NCI-H1436 (cell line): ENCODE measurements at regions not wholly inside any gene's neighbourhood (a gene's known extent, or its start where the extent isn't known, plus 50 kb on each side); places are given as distances from the start of the nearest gene placed in this dataset.
"Not testable (repeated sequence)": the region's sequence is repeated elsewhere in the genome, so short reads cannot be mapped to it uniquely, and the experiment has no call there.

Experiments
- DNase-seq: peaks from one replicate; lab custom pipeline; 2025; lab: John Stamatoyannopoulos, UW

DNA sequence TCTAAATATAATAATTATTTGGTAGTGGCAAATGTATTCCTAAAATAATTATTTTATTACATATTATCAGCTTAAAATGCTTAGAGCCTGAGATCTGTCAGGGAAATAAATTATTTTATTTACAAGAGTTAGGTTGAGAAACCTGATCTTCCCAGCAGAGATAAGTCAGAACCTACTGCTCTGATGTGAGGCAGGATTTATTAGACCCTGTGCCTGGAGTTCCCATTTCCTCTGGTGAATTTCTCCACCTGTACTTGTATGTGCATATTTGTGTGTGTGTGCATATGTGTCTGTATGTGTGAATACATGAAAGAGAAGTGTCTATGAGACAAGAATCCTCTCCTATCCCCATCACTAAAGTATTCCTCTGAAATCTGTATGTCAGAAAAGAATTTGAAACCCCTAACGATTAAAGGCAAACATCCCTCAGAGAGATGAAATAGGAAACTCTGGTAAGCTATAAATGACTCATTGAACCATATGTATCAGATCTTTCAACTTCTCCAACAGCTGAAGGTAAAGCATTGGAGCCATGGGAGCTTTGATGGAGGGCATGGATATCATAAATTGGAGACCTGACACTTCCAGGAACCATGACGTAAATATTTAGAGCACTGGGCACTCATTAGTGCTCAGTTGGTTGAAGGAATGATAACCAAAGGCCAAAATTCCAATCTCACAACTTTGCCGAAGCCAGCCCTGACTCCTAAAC is 190.9 kb downstream of the XPNPEP1 start:
- no peak for DNase-seq

DNA sequence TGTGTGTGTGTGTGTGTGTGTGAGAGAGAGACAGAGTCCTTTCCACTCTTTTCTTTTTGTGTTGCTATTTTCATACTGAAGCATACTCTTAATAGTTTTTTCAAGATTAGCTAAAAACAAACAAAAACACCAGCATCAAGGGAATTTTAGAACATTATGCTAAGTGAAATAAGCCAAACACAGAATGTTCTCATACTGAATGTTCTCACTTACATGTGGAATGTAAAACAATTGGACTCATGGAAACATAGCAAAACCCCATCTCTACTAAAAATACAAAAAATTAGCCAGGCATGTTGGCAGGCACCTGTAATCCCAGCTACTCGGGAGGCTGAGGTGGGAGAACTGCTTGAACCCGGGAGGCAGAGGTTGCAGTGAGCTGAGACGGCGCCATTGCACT is 193.4 kb downstream of the XPNPEP1 start:
- DNase-seq, result not testable (repeated sequence)

DNA sequence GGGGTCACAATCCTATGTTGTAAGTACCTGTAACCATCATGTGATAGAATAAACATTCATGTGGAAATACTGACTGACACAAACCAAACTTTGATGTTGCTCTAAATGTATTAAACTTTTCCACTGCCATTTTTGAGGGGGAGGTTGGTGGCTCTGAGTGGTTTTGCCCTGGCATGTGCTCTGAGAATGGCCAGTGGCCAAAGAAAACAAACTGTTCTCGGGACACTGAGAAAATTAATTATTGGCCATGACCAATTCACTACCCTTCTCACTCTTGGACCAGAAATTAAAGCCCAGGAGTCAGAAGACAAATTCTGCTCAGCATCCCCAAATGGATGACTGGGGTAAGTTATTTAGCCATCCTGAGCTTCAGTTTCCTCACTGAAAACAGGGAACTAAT is 195.9 kb downstream of the XPNPEP1 start:
- DNase-seq, result no peak

DNA sequence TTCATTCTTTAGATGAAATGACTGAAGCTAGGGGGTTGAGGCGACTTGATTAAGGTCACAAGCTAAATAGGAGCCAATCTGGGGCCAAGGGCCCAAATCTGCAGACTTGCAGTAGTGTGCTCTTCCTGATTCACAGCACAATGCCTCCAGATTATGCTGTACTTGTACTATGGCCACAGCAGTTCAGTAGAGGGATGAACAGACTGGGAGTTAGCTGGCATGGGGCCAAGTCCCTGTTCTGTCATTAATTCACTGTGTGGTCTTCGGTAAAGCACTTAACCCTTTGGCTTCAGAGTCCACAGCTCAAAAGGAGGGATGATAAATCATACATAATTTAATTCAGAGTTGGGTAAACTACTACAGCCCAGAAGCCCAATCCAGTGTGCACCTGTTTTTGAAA is 196.8 kb downstream of the XPNPEP1 start:
- DNase-seq, result no peak

DNA sequence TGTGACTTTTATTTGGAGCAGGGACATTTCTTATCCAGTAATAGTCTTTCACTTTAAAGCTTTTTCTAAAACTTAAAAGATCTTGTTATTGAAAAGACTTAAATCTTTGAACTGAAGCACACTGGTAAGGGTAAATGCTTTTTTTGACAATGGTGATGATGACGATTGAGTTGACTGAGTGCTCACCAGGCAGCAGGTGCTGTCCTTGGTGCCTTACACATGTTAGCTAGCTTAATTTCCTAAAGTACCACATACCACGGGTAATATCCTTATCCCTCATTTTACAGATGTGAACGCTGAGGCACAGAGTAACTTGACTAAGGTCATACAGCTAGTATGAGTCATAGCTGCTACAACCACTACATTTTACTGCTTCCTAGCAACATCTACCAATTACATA is 200.0 kb downstream of the XPNPEP1 start:
- DNase-seq, result no peak

DNA sequence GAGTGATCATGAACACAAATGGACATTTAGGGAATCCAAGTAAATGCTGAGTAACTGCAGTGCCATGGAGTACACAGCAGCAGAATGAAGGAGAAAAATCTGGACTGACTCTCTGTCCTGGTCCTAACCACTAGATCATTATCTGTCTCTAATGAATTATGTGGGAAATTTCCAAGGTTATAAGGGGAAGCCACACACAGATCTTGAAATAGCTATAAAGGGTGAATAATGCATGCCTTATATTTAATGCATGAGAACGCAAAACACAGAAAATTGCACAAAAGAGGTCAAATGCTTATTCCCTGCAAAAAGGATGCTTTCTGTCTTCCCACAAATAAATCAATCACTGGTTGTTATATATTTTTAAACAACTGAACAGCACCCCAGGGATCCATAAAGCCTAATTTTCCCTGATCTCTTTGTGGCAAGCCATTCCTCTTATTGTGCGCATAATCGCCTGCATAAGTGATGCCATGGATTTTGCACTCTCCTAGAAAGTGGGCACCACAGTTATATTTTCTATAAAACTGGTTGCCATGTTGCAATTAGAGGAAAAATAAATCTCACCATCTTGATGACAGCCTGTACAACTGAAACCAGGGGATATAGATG is 201.8 kb downstream of the XPNPEP1 start:
- DNase-seq, result no peak

DNA sequence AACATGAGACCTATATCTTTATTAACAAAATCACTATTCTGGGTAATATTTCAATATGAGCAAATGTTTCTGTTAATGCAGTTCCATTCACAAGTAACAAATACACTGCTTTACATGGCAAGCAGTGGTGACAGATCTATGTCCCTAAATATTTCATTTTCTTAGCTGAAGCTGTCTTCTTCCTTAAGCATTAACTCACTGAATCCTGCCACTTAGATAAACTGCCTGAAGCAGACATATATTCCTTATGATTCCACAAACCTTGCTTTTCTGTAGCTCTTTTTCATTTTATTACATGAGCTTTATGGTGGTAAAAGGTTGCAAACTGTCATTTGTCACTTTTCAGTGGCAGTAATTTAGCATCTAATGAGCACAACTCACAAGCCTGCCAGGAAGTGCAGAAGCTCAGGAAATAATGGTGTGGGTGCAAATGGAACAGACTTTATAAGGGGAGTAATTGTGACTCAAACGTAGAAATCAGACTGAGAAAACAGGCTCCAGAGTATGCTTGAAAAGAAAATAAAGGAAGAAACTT is 217.2 kb downstream of the XPNPEP1 start:
- no peak for DNase-seq

DNA sequence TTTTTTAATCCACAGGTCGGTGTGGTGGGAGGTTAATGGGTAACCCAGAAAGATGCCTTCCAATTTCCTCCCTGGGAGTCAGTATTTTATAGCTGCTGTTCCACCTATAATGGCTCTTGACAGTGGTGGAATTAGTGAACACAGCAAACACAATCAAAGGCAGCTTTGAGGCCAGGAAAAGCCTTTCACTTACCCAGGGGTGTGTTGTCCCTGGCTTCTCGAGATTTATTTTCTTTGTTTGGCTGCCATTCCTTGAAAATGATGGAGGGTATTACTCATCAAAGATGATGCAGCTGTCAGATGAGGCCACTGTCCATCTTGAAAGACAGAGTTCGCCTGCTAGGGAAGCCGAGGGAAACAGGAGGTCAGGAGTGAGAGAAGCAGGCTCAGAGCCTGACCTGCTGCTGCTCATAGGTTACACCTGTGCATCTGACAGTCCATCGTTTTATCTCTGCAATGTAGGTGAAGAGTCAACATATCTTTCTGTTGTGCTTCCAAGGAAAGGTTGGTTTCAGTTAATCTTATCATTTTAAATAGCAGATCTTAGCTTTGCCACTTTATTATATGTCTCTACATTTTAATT is 221.6 kb downstream of the XPNPEP1 start:
- DNase-seq, result no peak

DNA sequence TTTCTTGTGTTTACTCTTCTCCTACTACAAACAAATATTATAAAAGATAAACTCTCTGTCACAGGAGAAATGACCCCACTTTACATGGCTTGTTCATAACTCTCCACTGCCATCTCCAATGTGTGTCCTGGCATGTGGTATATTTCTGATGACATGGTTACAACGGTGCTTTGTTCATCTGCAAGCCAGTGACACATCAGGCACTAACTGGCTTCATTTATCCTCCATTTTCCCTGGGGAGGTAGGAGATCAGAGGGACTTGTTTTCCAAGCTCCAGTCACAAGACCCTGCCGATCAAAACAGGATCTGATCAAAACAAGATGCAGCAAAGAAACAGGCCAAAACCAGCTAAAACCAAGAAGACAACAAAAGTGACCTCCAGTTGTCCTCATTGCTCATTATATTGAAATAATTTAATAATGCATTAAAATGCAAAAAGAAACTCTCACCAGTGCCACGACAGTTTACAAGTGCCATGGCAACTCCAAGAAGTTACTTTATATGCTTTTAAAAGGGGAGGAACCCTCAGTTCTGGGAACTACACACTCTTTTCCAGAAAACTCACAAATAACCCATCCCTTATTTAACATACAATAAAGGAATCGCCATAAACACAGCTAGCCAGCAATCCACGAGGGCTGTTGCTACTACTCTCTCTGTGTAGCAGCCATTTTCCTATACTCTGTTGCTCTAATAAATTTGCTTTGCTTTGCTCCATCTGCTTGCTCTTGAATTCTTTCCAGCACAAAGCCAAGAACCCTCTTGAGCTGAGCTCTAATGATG is 224.2 kb downstream of the XPNPEP1 start:
- DNase-seq, result no peak

DNA sequence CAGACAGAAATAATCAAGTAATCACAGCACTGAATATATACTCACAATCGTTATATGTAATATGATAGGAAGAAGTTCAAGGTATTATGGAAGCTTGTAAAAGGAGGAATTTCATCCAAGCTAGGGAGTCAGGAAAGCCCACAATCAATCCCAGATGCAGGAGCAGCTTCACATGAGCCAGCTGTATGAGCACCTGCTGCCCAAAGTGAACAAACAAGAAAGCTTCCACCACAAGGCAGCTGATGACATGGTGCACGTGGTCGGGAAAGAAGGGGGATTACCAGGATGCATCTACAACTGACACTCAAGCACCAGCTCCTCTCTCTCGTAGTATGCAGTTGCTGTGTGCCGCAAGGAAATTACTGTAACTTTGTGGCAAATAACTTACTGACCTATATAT is 225.2 kb downstream of the XPNPEP1 start:
- DNase-seq, result no peak

DNA sequence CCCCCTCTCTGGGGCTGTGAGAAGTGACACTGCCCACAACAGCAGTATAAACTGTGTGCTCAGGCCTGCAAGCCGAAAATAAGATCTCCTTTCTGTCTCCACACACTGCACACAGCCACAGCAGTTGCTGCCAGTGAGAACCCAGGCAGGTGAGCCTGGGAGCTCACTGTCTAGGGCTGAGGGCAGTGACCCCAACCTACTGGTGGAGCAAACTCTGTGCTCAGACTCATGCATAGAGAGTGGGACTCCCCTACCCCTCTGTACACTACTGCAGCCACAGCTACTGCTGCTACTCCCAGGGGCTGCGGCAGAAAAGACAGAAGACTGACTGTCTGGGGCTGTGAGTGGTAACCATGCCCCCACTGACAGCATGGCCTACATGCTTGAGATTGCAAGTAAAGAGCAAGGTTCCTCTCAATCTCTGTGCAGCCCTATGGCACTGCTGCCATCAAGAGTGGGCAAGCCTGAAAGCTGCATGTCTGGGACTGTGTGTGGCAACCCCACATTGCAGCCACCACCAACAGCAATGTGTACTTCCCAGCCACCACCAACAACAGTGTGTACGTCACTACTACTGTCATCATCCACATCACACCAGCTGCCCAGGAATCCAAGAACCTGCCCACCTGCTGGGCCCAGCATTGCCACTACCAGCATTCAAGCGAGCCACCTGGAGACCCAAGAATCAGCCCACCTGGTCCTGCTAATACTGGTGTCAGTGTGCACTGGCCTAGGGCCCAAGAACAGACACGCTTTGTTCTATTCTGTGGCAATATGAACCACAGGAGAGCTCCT is 226.1 kb downstream of the XPNPEP1 start:
- no peak for DNase-seq

DNA sequence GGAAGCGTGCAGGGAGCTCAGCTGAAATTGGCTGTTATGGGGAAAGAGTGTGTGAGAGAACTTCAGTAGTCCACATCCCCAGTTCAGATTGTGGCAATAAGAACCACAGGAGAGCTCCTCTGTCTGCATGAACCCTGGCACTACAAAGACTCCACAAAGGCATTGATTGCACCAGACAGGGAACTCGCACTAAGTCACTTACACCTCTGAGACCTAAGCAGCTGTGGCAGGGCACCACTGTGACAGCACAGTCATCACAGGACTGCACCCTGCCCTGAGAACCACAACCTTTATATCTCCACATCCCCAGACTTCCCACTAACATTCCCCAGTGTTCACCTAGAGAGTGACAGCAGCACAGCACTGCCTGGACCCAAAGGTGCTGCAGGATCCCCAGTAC is 226.8 kb downstream of the XPNPEP1 start:
- no peak for DNase-seq

DNA sequence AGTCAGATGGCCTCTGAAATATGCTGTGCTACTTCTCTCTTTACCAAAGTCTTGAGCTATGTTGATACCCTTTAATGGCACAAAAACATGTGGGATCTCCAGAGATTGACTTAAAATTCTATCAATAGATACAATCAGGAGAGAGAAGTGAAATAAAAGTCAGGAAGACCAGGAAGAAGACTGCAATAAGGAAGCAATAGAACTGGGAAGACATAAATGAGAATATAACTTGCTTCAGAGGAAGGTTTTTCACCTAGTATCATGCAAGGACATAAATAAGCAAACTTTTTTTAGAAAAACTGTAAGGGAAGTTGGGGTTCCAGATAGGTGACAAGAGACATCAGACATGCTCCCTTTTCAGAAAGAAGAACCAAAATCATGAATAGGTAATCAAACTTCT is 227.3 kb downstream of the XPNPEP1 start:
- no peak for DNase-seq

DNA sequence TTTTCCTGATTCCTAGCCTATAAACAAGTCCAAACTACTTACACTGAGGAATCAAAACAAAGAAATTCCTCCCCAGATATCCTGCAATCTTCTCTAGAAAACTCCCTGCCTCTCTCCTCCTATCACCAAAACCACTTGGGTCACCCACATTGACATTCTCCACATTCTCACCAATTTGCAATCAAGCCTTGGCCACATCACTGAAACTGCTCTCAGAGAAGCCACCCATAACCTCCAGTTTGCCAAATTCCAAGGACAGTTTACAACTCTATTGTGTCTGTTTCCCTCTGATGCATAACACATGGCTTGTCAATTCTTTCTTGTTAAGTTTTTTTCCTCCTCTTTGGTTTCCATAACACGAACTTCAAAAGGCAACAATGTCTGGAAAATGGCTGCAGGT is 233.5 kb downstream of the XPNPEP1 start:
- DNase-seq, result no peak

DNA sequence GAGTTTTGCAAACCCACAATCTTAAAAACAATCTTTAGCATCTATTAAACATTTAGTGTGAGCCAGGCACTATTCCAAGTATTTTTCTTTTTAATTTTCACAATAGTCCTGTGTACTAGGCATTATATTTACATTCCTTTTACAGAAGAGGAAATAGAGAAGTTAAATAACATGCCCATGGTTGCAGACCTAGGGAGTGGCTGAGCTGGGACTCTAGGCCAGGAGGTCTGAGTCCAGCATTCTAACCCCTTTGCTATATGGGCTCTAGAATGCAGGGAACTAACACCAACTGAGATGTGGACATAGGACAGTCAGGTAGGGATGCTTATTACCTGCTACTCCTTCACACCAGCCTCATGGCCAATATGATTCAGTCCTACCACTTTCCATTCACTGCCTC is 243.8 kb downstream of the XPNPEP1 start:
- no peak for DNase-seq

DNA sequence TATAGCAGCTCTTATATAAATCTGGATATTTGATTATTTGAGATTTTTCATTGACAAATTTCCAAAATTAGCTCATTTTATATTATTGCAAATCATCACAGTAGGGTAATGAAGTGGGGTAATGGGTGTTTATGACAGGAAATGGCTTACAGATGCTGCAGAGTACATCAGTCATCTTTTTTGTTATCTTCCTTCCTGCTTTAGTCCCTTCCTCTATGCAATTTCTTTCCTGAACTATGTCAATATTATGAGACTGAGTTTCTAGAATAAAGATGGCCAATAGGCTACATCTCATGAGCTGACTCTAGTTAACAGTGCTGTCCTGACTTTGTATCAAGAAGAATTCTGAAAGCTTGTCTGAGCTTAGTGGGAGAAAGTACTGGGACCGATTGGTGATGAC is 244.5 kb downstream of the XPNPEP1 start:
- DNase-seq, result no peak

DNA sequence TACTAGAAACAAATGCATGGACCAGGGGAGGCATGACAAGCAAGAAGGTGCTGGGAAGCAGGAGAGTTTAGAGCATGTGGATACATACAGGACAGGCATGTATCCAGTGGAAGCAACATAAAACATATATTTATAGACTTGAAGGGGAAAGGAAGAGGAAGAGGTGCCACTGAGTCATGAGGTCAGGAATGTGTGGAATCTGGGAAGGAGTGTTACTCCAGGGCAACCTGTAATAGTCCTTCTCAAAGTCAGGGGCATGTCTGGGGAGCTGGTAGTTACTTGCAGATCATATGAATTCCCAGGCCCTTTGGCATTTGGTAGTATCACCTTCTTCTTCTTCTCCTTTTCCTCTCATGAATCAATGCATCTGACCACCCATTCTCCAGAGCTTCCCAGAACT is 246.6 kb downstream of the XPNPEP1 start:
- no peak for DNase-seq

DNA sequence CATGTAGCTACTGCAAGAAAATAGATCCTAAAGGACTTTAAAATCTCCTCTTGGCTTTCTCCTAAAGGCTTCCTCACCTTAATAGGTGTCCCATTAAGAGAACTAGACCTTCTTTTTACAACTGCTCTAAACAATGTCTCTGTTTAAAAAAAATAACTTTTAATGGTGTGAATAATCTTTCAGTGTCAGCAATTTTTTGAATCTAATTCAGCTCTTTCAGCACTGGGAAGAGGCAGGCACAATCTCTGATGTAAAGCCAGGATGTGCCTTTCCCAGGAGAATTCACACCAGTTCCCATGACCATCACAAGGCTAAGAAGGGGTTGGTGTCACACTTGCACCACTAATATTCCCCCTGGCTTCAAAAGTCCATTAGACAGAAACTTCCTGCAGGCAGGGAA is 254.6 kb downstream of the XPNPEP1 start:
- DNase-seq, result no peak

DNA sequence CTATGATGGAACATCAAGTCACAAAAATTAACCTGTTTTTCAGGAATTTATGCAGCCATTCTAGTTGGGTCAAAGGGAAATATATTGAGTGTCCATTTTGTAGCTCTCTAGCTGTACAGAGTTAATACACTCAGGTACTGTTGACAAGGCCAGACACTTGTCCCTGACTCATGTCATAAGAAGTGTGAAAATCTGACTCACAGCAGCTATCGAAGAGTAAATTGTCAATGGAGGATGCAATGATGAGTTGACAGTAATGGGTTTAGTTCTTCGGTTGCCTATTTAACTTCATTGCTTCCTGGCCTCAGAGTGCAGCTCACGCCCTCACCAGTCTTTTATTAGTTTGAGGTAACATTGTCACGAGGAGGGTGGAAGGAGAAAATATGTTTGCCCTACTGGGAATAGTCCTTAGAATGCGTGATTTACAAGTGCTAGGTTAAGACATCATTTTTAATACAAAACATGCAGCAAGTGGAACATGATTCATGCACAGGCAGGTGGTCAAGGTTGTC is 255.1 kb downstream of the XPNPEP1 start:
- DNase-seq, result no peak

DNA sequence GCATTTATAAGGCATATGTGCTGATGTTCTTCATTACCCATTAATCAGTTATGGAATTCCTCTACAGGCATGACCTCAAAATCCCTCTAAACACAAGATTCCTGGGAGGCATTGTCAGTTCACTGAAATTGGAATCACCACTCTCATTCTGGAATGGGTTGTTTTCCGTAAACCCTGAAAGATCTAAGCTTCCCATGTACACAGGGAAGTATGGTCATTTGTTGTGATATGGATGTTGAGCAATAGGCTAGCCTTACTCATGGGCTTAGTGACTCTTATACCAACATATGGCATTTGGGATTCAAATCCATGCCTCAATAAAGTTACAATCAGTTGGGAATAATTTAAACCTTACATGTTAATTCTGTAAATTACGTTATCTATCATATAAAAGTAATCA is 258.0 kb downstream of the XPNPEP1 start:
- no peak for DNase-seq

DNA sequence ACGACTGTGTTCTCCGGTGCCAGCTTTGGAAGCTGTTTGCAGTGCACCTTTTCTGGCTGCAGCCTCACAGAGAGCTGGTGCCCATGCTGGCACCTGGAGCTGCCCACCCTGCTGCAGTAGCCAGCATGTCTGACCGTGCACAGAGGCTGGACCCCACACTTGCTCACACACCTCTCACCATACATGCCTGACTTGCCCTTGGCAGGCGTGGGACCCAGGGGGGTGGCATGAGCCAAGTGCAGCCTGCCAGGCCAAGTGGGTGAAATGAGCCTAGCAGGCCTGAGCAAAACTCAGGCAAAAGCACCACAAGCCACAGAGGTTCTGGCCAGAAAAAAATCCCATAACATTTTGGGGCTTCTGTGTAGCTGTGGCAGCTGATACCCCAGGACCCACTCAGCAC is 258.8 kb downstream of the XPNPEP1 start:
- no peak for DNase-seq

DNA sequence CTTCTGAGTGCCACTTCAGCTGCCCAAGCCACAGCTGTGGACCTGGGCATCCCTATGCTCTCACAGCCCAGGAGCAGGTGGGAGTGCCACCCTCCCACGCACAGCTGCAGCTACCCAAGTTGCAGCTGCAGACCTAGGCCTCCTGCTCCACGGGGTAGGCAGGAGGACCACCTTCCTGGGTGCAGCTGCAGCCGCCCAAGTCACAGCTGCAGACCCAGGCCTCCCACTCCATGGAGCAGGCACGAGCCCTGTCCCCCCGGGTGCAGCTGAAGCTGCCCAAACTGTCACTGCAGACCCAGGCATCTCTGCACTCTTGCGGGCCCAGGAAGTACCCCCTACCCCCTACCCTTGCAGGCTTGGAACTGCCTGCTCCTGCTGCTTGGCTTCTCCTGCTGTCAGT is 260.2 kb downstream of the XPNPEP1 start:
- DNase-seq, result no peak
